ENCODE measurements at regions not wholly inside any gene's neighbourhood (a gene's known extent, or its start where the extent isn't known, plus 50 kb on each side); places are given as distances from the start of the nearest gene placed in this dataset.

DNA sequence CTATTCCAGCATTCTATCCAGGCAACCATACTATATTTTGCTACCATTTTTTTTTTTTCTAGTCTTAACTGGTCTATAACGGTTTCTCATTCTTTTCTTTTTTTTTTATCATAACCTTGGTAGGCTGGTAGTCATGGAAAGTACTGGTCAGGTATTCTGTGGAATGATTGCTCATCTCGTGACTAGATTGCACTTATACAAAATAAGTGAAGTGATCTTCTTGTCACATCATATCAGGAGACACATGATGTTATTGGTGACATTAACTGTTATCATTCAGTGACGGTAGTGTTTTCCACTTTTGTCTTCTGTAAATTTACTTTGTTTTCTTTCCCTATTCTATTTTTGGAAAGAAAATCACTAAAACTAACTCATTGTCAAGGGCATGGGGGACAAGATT lies 239.3 kb upstream of the SLITRK6 start:
- H3K27me3 ChIP-seq (ENCODE audit: control insufficient read depth in 2 of 2, insufficient read depth in 2 of 2, low read length in 2 of 2), result no peaks in the 10 kb centered on the region
- in situ Hi-C loops (cut with MboI) (no loop called here), intact Hi-C loops (cut with micrococcal nuclease) (no loop called here)
- TF ChIP-seq CHD1 (IDR thresholded peaks at IDR 0.05; ENCODE audit: low read length) (no peak), ZFP30 (CRISPR knock-in tag; IDR thresholded peaks at IDR 0.05; ENCODE audit: borderline replicate concordance) (no peak)
- 0% methylated on average over 2 of the region's 3 CpGs for WGBS (ENCODE audit: insufficient coverage, low coverage, missing lambda C conversion rate)
- ATAC-seq (no peak), FAIRE-seq (no peak), DNase-seq (ENCODE audit: extremely low read depth in 1 of 4, low spot score in 3 of 4) (no peak)
- no peak overlapping the region for H3K9ac ChIP-seq (ENCODE audit: insufficient read depth in 1 of 2, low read depth in 2 of 2, low read length in 2 of 2)
- no peaks in the 10 kb centered on the region for H4K20me1 ChIP-seq (replicated peaks; ENCODE audit: control insufficient read depth, insufficient read depth, low read length)
- BruUV-seq (replicated peaks), result no TSS peak
- CTCF ChIA-PET (ENCODE audit: low intra/inter-chr PET ratio), result no interaction called here
- no peaks in the 10 kb centered on the region for H3K9me3 ChIP-seq (replicated peaks; ENCODE audit: control insufficient read depth, insufficient read depth, low read depth, low read length)
- H3K4me3 ChIP-seq, result no peak overlapping the region
- H3K9me1 ChIP-seq (ENCODE audit: control insufficient read depth, insufficient read depth, low read length), result no peaks in the 10 kb centered on the region
- no peaks in the 10 kb centered on the region for H3K4me1 ChIP-seq (replicated peaks in 1 of 2; ENCODE audit: control insufficient read depth in 2 of 2, insufficient read depth in 2 of 2, low read length in 2 of 2)
- POLR2A ChIA-PET, result no interaction called here
- H3K36me3 ChIP-seq (ENCODE audit: control insufficient read depth, insufficient read depth, low read length), result no peaks in the 10 kb centered on the region
- no peak overlapping the region for H3K4me2 ChIP-seq (ENCODE audit: insufficient read depth, low read length)
- no peak overlapping the region for H2AFZ ChIP-seq (ENCODE audit: low read depth, low read length)
- H3K79me2 ChIP-seq (ENCODE audit: control insufficient read depth, insufficient read depth, low read length), result no peaks in the 10 kb centered on the region
- no peak overlapping the region for H3K27ac ChIP-seq (ENCODE audit: extremely low read depth, low read depth, low read length)

- no TSS peak for BruUV-seq (replicated peaks)
- Histone ChIP-seq H3K4me1 (replicated peaks in 1 of 2; ENCODE audit: control insufficient read depth in 2 of 2, insufficient read depth in 2 of 2, low read length in 2 of 2) (no peaks in the 10 kb centered on the region), H3K27me3 (ENCODE audit: control insufficient read depth in 2 of 2, insufficient read depth in 2 of 2, low read length in 2 of 2) (no peaks in the 10 kb centered on the region), H3K79me2 (ENCODE audit: control insufficient read depth, insufficient read depth, low read length) (no peaks in the 10 kb centered on the region), H3K9me1 (ENCODE audit: control insufficient read depth, insufficient read depth, low read length) (no peaks in the 10 kb centered on the region), H4K20me1 (replicated peaks; ENCODE audit: control insufficient read depth, insufficient read depth, low read length) (no peaks in the 10 kb centered on the region), H2AFZ (ENCODE audit: low read depth, low read length) (no peak overlapping the region), H3K4me3 (no peak overlapping the region), H3K9me3 (replicated peaks; ENCODE audit: control insufficient read depth, insufficient read depth, low read depth, low read length) (no peaks in the 10 kb centered on the region), H3K36me3 (ENCODE audit: control insufficient read depth, insufficient read depth, low read length) (no peaks in the 10 kb centered on the region), H3K27ac (ENCODE audit: extremely low read depth, low read depth, low read length) (no peak overlapping the region), H3K9ac (ENCODE audit: insufficient read depth in 1 of 2, low read depth in 2 of 2, low read length in 2 of 2) (no peak overlapping the region), H3K4me2 (ENCODE audit: insufficient read depth, low read length) (no peak overlapping the region)
- no peak for TF ChIP-seq CC2D1A (IDR thresholded peaks at IDR 0.05)
- TF ChIP-seq MBD1 (CRISPR knock-in tag; IDR thresholded peaks at IDR 0.05), result no peak
- no peak for TF ChIP-seq PYGO2 (tag; IDR thresholded peaks at IDR 0.05)
- no peak for TF ChIP-seq ATF4 (CRISPR knock-in tag; IDR thresholded peaks at IDR 0.05)
- TF ChIP-seq CBX1 (IDR thresholded peaks at IDR 0.05; ENCODE audit: low read depth), result no peak
- TF ChIP-seq XRCC3 (IDR thresholded peaks at IDR 0.05), result no peak
- TF ChIP-seq ZNF134 (CRISPR knock-in tag; conservative IDR thresholded peaks at IDR 0.05), result no peak
- TF ChIP-seq, protein P1, sequence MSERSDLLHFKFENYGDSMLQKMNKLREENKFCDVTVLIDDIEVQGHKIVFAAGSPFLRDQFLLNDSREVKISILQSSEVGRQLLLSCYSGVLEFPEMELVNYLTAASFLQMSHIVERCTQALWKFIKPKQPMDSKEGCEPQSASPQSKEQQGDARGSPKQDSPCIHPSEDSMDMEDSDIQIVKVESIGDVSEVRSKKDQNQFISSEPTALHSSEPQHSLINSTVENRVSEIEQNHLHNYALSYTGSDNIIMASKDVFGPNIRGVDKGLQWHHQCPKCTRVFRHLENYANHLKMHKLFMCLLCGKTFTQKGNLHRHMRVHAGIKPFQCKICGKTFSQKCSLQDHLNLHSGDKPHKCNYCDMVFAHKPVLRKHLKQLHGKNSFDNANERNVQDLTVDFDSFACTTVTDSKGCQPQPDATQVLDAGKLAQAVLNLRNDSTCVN (CRISPR knock-in tag; IDR thresholded peaks at IDR 0.05), result no peak
- no peak for TF ChIP-seq MAX (CRISPR knock-in tag; IDR thresholded peaks at IDR 0.05)
- TF ChIP-seq BRD4 (IDR thresholded peaks at IDR 0.05), result no peak
- TF ChIP-seq, protein P2, sequence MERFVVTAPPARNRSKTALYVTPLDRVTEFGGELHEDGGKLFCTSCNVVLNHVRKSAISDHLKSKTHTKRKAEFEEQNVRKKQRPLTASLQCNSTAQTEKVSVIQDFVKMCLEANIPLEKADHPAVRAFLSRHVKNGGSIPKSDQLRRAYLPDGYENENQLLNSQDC (CRISPR knock-in tag; IDR thresholded peaks at IDR 0.05), result no peak
- in situ Hi-C loops (cut with MboI) (no loop called here), intact Hi-C loops (cut with micrococcal nuclease) (no loop called here)
- WGBS (ENCODE audit: insufficient coverage, low coverage, missing lambda C conversion rate), result 0% methylated on average over 3 of the region's 3 CpGs
- no peak for DNase-seq (ENCODE audit: extremely low read depth in 1 of 4, low spot score in 3 of 4)
- no peak for FAIRE-seq
- ATAC-seq, result no peak
- ChIA-PET POLR2A (no interaction called here), CTCF (ENCODE audit: low intra/inter-chr PET ratio) (no interaction called here)
Measured at GRCh38 chr13:86020351-86021002, 221.3 kb upstream of the SLITRK6 start.

Measured in K562 (cell line).